Right renal cortex interstitium (tissue), 3 donors: ENCODE measurements at regions not wholly inside any gene's neighbourhood (a gene's known extent, or its start where the extent isn't known, plus 50 kb on each side); places are given as distances from the start of the nearest gene placed in this dataset.
"Not testable (repeated sequence)": the region's sequence is repeated elsewhere in the genome, so short reads cannot be mapped to it uniquely, and the experiment has no call there.

ENCODE experiments used
- DNase-seq, 3 donors: peaks; one replicate each; pipeline ENCODE4 v3.0.0-alpha.2; 2013; ENCODE audit warnings: low read depth in 3 of 3, low spot score in 2 of 3

DNA sequence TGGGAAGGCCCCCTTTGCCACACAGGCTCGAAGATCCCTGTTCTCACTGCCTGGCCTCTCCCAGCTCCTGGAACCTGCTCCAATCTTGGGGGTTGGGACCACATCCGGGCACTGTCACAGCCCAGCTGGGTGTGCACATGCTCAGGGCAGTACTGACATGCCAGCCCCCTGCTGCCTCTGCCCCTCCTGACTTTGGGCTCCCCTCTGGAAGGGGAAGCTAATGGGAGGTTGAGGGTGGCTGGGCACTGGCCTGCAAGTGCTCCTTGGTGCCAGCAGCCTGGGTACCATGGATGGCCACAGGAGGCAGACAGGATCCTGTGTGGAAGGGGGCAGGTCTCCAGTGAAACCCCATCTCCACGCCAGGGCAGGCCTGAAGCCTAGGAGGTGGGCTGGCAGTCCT, 126.1 kb upstream of the NOL4 start:
- no peak for DNase-seq

DNA sequence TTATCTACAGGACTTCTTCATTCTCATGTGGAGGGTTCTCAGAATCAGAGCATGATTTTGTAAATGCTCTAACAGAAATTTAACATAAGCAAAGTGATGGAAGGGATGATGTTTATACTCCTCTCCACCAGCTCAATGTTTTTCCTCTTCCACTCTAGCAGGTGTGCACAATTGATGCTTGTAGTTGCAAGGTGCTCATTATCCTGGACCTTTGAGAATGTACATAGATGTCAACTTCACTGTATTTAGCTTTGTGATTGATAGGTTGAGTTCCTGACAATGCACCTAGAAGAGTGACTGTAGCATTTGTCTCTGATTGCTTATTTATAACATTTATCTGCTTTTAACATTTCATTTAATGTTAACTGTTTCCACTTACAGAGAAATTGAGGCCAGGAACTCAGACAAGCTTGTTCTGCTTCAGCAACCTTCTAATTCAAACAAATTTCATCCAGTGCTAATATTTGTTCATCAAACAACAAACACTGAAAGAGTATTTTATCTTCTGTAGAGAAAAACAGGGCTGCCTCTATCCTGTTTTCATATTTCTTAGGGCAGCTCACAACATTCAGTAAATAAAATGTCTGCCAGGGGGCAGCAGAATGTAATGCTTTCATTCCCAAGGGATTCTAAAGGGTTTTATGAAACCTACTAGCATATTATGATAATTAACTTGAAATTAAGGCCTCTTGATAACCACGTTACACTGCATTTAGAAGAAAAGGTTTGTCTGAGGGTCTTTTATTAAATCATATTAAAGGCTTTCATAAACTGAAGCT, 127.9 kb upstream of the NOL4 start:
- DNase-seq, result no peak

DNA sequence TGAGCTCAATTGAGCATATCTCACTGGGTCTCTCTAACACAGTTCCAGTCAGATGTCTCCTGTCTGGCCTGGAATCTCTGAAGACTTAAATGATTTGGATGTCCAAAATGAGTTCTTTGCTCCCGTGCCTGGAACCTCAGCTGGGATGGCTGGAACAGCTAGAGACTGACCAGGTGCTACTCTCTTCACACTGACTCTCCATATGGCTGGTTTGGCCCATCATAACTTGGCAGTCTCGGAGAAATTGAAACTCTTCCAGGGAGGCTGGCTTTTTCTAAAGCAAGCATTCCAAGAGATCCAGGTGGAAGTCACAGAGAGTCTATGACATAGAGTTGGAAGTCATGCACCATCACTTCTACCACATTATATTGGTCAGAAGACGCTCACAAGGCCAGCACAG, 129.6 kb upstream of the NOL4 start:
- DNase-seq, result no peak

DNA sequence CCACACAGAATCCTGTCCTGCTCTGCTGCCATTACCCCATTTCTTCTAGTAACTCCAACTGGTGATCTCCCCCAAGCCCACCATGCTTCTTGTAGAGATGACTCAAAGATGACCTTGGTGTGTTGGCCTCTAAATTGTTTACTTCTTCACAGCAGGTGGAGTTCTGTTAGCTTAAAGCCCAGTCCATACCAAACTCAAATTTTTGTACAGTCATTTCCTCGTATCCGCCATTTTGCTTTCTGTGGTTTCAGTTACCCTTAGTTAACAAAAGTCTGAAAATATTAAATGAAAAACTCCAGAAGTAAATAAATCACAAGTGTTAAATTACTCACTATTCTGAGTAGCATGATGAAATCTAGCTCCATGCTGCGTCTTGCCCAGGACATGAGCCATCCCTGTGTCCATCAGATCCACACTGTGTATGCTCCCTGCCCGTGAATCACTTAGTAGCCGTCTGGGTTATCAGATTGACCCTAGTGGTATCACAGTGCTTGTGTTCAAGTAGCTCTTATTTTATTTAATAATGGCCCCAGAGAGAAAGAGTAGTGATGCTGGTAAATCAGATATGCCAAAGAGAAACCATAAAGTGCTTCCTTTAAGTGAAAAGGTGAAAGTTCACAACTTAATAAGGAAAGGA, 133.3 kb upstream of the NOL4 start:
- no peak for DNase-seq

DNA sequence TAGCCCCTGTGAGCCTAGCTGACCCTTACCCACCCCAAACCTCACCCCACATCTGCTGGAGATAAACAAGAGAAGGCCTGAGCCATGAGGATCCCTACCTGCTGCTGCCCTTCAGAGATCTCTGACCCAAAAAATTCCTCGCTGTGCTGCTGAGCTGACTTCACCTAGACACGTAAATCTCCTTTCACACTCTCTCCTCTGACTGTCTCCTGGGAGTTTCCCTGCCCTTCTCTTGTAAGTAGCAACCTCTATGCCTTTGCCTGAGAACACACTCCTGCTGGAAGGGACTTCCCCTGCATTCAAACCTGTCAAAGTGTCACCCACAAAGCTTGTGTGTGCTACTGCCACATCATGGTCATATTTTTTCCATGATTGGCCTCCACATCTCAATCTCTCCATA, 134.2 kb upstream of the NOL4 start:
- no peak for DNase-seq

DNA sequence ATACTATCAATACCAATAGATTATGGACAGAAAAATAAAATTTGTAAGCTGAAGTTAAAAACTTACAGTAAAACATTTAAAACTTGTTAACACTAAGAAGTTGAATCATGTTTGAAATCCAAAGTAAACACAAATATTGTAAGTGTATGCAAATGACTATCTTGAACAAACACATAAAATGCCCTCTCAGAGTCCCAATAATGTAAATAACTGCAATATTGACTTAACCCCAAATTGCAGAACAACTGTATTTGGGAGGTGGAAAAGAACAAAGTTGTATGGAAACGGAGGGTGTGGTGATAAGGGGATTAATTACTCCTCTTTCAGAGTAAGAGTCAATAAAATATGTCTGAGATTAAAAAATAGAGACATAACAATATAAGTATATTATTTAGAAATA, 140.0 kb upstream of the NOL4 start:
- no peak for DNase-seq

DNA sequence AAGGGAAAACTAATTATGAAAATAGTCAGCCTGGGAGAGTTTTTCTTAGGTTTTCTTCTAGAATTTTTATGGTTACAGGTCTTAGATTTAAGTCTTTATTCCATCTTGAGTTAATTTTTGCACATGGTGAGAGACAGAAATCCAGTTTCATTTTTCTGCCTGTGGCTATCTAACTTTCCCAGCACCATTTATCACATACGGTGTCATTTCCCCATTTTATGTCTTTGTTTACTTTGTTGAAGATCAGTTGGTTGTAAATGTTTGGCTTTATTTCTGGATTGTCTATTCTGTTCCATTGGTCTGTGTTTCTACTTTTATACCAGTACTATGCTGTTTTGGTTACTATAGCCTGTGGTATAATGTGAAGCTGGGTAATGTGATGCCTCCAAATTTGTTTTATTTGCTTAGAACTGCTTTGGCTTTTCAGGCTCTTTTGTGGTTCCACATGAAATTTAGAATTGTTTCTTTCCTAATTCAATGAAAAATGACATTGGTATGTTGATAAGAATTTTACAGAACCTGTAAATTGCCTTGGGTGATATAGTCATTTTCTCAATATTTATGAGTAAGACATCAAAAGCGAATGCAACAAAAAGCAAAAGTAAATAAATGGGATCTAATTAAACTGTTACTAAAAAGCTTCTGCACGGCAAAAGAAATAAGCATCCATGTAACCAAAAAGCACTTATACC, 146.1 kb upstream of the NOL4 start:
- DNase-seq, result no peak

DNA sequence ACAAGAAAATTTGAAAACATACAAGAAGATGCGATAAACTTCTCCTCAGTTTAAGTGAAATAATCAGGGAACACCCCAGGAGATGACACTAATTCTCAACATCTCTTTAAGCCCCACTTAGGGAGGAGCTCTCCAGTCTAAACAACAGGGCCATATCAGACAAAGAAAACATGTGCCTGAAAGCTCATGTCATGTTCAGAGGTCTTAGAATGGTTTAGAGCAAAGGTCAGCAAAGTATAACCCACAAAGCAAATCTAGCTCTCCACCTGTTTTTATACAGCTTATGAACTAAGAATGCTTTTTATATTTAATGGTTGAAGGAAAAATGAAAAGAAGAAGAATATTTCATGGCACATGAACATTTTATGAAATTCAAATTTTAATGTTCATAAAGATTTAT, 155.6 kb upstream of the NOL4 start:
- DNase-seq, result no peak

DNA sequence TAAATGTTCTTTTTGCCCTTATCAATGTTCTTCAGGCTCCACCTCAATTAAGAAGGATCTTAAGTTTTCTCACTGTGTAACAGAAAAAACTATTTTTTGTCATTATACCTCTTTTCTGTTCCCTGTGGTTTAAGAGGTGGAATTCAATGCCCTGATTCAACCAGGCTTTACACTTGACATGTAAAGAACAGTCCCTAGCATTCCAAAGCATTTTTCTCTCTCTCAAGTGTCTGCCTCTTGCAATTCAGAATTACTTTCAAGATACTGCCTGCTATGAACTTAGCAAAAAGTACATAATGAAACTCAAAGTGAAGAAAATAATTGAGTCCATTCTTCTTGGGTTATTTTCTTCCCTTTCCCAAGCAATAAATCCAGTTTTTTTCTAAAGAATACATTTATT, 160.6 kb upstream of the NOL4 start:
- DNase-seq, result no peak

DNA sequence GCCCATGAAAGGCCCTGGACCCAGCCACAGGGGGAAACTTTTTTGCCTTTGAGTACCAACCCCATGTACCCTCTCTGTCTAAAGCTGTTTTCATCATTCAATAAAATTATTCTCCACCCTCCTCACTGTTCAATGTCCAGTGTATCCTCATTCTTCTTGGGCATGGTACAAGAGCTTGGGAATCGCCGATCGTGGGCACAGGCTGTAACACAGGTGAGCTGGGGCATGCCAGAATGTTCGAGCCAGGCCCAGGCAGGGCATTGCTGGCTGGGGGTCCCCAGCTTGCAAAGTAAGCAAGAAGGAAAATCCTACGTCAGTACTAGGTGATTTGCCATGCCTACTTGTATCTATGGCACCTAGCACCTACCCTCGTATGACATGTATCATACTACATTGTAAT, 162.1 kb upstream of the NOL4 start:
- DNase-seq, result no peak

DNA sequence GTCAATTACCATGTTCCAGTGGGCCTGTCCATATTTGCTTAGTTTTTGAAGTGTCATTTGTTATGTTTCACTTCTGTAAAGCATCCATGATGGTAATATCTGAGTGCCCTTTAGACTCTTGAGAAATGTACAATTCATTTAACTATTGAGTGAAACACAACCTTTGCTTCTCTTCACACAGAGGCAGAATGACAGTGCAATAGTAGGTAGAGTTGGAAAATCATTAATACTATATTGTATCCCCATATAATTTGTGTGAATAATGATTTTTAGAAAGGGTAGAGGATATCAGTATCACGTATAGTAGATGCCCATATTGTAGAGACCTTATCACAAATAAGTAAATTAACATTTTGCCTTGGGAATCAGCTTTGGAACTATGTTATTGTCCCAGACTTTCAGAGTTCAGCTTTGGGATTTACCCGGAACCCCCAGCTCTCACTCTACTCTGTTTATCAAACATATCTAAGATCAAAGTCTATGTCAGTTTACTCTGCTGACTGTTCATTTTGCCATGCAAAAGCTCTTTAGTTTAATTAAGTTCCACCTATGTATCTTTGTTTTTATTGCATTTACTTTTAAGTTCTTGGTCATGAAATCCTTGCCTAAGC, 172.7 kb upstream of the NOL4 start:
- no peak for DNase-seq

DNA sequence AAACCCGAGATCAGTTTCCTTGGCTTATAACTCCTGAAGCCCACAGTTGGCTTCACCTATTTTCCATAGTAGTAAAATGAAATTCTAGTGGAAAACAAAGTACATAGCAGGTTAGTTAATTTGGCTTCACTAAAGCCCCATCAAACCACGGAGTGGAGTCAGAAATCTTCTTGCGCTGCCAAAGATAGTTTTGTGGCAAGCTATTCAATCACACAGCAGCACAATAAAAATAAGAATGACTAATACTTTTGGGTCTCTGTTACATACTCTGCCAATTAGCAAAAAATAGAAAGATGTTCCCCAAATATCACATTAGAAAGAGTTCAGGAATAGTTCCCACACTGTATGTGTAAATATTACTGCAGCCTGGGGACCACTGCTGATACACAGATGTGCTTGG, 175.2 kb upstream of the NOL4 start:
- DNase-seq, result no peak

DNA sequence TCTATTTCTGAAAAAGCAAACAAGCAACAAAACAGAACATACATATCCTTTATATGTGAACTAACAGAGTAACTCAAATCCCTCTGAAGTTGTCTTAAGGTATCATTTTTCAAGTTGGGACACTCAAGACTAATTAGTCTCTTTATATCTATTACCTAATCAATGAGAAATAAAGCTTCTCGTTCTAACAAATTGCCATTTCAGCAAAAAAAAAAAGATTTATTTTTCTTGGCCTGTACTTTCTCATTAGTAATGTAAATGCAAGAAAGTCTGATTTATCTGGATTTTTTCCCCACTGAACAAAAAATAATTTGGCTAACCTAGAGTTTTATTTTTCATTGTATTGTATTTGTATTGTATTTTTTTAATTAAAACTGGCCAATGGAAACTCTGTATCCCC, 176.1 kb upstream of the NOL4 start:
- no peak for DNase-seq

DNA sequence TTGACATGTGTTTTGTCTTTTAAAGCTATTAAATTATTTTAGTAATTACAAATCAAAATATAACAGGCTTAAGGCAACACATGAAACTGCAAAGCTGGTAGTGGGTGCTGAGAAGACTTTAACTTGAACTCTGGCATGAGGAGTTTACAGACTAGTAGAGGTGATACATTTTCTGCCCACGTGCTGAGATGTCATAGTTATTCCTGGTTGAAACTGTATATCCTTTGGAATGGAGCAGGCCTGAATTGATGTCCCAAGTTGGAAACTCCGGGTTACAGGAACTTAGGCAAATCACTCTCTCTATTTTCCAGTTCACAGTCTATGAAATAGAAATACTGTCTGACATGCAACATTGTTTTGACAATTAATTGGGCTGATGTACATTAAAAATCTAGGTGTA, 177.1 kb upstream of the NOL4 start:
- no peak for DNase-seq

DNA sequence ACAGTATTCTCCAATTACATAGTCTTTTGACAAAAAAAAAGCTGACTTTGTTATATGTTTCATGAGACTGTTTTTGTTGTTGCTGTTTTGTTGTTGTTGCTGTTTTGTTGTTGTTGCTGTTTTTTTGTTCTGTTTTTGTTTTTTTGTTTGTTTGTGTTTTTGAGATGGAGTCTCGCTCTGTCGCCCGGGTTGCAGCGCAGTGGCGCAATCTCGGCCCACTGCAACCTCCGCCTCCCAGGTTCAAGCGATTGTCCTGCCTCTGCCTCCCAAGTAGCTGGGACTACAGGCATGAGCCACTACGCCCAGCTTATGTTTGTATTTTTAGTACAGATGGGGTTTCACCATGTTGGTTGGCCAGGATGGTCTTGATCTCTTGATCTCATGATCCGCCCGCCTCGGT, 182.8 kb upstream of the NOL4 start:
- not testable (repeated sequence) for DNase-seq

DNA sequence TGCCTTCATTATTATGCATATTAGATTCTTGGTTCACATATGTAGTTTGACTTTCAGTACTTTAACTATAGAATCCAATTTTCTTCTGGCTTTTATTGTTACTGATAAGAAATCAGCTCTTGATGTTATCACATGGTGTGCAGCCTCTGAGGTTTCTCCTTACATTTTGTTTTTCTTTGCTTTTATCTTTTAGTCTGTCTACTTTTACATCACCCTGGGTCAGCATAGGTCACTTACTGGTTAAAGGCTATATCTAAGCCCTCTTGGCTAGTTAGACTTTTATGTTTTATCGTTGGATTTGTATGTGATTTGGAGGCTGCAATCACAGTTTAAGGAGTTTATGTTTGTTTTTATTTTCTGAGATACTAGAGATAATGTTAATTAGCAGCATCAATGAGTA, 187.2 kb upstream of the NOL4 start:
- no peak for DNase-seq

DNA sequence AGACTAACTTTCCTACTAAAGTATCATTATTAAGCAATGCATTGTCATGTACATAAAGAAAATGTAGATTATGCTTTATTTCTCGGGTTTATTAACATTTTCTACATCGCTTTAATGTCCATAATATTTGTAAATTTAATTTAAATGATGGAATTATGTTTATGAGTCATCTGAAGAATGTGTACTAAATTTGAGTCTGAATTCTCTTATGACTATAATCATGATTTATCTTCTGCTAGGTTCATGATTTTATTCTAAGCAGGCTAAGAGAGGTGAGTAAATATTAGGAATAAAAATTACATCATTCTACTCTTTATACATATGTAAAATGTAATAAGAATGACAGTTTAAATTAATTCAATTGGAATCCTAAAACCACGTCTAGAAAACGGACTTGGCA, 206.3 kb upstream of the NOL4 start:
- DNase-seq, result no peak

DNA sequence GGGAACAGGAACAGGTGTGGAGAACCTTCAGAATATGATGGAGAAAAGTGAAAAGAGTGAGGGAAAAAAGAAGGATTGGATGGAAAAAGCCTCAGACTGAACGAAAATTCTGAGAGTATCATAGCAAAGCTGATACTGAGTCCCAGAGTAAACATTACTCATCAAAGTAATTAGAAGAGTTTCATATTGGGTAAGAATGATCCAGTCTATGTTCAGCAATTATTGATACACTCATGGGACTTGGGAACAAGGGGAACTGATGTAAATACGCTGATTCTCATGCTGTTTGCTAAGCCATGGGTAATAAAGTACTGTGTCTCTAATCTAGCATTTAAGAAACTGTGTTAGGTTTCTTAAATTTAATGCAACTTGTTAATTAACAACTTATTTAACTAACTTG, 219.9 kb upstream of the NOL4 start:
- no peak for DNase-seq

DNA sequence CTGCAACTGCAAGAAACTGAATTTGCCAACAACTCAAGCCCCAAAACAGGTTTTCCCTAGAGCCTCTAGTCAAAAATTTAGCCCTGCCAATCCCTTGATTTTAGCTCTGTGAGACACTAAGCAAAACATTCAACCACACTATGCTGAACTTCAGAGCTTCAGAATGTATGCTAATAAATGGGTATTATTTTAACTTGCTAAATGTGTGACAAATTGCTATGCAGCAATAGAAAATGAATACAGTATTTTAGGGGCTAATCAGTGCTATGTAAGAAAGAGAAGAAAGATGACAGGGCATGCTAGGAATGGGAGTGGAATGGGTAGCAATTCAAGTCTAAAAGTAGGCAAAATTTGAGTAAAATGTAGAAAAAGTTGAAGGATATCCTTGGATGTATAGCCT, 223.9 kb upstream of the NOL4 start:
- no peak for DNase-seq

DNA sequence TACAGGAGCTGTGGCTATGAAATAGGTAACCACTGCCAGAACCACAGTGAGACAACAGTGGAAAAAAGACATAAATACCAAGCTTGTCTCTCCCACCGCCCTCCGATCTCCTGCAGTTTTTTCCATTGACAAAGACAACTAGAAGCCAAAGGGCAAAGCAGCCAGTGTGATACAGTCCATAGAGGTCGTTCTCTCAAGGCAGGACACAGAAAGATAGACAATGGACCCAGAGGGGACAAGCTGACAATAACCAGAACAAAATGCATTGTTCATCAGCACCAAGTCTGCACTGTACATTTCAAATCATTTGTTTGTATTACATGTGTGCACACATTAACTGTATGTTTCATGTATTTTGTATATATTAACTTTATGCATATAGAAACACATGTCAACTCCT, 233.0 kb upstream of the NOL4 start:
- no peak for DNase-seq

DNA sequence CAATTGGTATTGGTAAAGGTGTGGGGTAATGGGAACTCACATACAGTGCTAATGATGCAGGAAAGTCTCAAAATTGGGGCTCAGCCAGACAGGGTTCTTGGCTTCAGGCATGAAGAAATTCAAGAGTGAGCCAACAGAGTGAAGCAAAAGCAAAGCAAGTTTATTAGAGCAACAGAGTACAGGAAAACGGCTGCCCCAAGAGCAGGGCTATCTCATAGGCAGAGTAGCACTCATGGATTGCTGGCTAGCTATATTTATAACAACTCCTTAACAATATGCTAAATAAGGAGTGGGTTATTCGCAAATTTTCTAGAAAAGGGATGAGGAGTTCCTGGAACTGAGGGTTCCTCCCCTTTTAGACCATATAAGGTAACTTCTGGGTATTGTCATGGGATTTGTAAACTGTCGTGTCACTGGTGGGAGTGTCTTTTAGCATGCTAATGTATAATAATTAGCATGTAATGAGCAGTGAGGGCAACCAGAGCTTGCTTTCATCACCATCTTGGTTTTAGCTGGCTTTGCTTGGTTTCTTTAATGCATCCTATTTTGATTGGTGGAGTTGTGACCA, 233.8 kb upstream of the NOL4 start:
- DNase-seq, result no peak
